Right ventricle myocardium inferior (tissue), 1 donor: ENCODE measurements at regions not wholly inside any gene's neighbourhood (a gene's known extent, or its start where the extent isn't known, plus 50 kb on each side); places are given as distances from the start of the nearest gene placed in this dataset.
"Not testable (repeated sequence)": the region's sequence is repeated elsewhere in the genome, so short reads cannot be mapped to it uniquely, and the experiment has no call there.

Source experiments
- ATAC-seq: fragments of 200-7000 bp; cut with Tn5 transposase; one replicate; pipeline ENCODE4 v1.9.1; 2020; ENCODE audit warnings: mild to moderate bottlenecking, moderate library complexity
- DNase-seq: peaks from one replicate; pipeline ENCODE4 v3.0.0; 2021; ENCODE audit errors: missing footprints
- intact Hi-C: fragments of 100-400 bp; cut with DNase I; formaldehyde crosslinking; loops from one replicate; pipeline ENCODE4 v1.11.0; 2022
- donor health status: DM: no; HTN: yes; CAD: no; lungs with severe emphysema.

GRCh38 chr20:48377940-48378339, 449.9 kb downstream of the PREX1 start:
- intact Hi-C loops: loop anchor here (10.0 kb wide), 1 partner anchor 593 kb away; the partner anchor contains the start of gene SULF2
- ATAC-seq: no peak

GRCh38 chr20:48375804-48376203, 452.0 kb downstream of the PREX1 start:
- ATAC-seq: no peak
- no peak for DNase-seq
- intact Hi-C loops: loop anchor here (10.0 kb wide), 1 partner anchor 591 kb away; the partner anchor contains the start of gene SULF2

More at GRCh38 chr20:48377940-48378339, 449.9 kb downstream of the PREX1 start:
- DNase-seq: no peak

GRCh38 chr20:48374991-48375595, 452.7 kb downstream of the PREX1 start:
- intact Hi-C loops: loop anchor here (10.0 kb wide), 1 partner anchor 590 kb away; the partner anchor contains the start of gene SULF2
- DNase-seq (no peak), ATAC-seq (no peak)

- intact Hi-C loops: loop anchor here (10.0 kb wide), 1 partner anchor 589 kb away; the partner anchor contains the start of gene SULF2
- ATAC-seq: not testable (repeated sequence)
These were observed 453.5 kb downstream of the PREX1 start for GRCh38 chr20:48374031-48374907.

GRCh38 chr20:48373555-48373934, 454.3 kb downstream of the PREX1 start:
- intact Hi-C loops: loop anchor here (10.0 kb wide), 1 partner anchor 589 kb away; the partner anchor contains the start of gene SULF2
- DNase-seq (no peak), ATAC-seq (no peak)

More at GRCh38 chr20:48374031-48374907, 453.5 kb downstream of the PREX1 start:
- not testable (repeated sequence) for DNase-seq

GRCh38 chr20:48372851-48373554, 454.8 kb downstream of the PREX1 start:
- DNase-seq, ATAC-seq: not testable (repeated sequence)
- intact Hi-C loops: loop anchor here (10.0 kb wide), 1 partner anchor 588 kb away; the partner anchor contains the start of gene SULF2

GRCh38 chr20:48371211-48371610, 456.6 kb downstream of the PREX1 start:
- intact Hi-C loops: loop anchor here (10.0 kb wide), 1 partner anchor 586 kb away; the partner anchor contains the start of gene SULF2
- ATAC-seq: no peak

GRCh38 chr20:48368580-48369021, 459.2 kb downstream of the PREX1 start:
- ATAC-seq: peak; percentile 68
- intact Hi-C loops, DNase-seq: not testable (repeated sequence)

More at GRCh38 chr20:48371211-48371610, 456.6 kb downstream of the PREX1 start:
- DNase-seq: no peak

- not testable (repeated sequence) for ATAC-seq, DNase-seq
These were observed 460.0 kb downstream of the PREX1 start for GRCh38 chr20:48367541-48368358.

GRCh38 chr20:48366230-48366629, 461.6 kb downstream of the PREX1 start:
- intact Hi-C loops: no loop called here
- DNase-seq (no peak), ATAC-seq (no peak)

More at GRCh38 chr20:48367541-48368358, 460.0 kb downstream of the PREX1 start:
- intact Hi-C loops: not testable (repeated sequence)

GRCh38 chr20:48364688-48365421, 462.9 kb downstream of the PREX1 start:
- no peak for DNase-seq
- intact Hi-C loops: no loop called here
- no peak for ATAC-seq

- ATAC-seq (no peak), DNase-seq (no peak)
- intact Hi-C loops: no loop called here
These were observed 463.7 kb downstream of the PREX1 start for GRCh38 chr20:48364055-48364454.

- no peak for ATAC-seq
- intact Hi-C loops: no loop called here
- no peak for DNase-seq
These were observed 467.3 kb downstream of the PREX1 start for GRCh38 chr20:48360342-48360975.

GRCh38 chr20:48359692-48360341, 468.0 kb downstream of the PREX1 start:
- DNase-seq (no peak), ATAC-seq (no peak)
- intact Hi-C loops: no loop called here

GRCh38 chr20:48359055-48359390, 468.8 kb downstream of the PREX1 start:
- ATAC-seq, DNase-seq, intact Hi-C loops: not testable (repeated sequence)
